ENCODE measurements at regions not wholly inside any gene's neighbourhood (a gene's known extent, or its start where the extent isn't known, plus 50 kb on each side); places are given as distances from the start of the nearest gene placed in this dataset.

DNA sequence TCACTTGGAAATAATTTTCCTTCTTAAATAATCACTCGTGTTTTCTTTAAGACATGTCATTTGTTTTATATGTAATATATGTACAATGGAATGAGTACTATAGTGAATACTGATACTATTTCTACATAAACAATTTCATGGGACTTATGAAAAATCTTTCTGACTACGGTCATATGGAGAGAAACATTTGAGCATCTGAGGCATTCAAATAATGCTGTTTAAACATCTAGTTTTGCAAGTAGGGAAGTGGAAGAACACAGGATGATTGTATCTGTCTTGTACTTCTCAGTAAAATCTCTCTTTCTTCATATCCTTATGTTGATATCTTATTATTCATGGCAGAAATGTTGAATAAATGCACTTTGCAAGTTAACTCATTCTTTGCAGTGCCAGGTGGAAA lies 599.5 kb upstream of the KCNMB2 start:
- TF ChIP-seq POLR2A (IDR thresholded peaks at IDR 0.05): no peak
- TF ChIP-seq, protein P1, sequence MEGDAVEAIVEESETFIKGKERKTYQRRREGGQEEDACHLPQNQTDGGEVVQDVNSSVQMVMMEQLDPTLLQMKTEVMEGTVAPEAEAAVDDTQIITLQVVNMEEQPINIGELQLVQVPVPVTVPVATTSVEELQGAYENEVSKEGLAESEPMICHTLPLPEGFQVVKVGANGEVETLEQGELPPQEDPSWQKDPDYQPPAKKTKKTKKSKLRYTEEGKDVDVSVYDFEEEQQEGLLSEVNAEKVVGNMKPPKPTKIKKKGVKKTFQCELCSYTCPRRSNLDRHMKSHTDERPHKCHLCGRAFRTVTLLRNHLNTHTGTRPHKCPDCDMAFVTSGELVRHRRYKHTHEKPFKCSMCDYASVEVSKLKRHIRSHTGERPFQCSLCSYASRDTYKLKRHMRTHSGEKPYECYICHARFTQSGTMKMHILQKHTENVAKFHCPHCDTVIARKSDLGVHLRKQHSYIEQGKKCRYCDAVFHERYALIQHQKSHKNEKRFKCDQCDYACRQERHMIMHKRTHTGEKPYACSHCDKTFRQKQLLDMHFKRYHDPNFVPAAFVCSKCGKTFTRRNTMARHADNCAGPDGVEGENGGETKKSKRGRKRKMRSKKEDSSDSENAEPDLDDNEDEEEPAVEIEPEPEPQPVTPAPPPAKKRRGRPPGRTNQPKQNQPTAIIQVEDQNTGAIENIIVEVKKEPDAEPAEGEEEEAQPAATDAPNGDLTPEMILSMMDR (IDR thresholded peaks at IDR 0.05): no peak
